Mucosa of stomach (tissue), 1 donor: ENCODE measurements at regions not wholly inside any gene's neighbourhood (a gene's known extent, or its start where the extent isn't known, plus 50 kb on each side); places are given as distances from the start of the nearest gene placed in this dataset.

Source experiments
- H3K27me3 ChIP-seq: one replicate; pipeline ENCODE4 v1.7.0; 2013; ENCODE audit warnings: mild to moderate bottlenecking, low read length; ENCODE audit not compliant: control insufficient read depth, insufficient read depth
- H3K36me3 ChIP-seq: one replicate; pipeline ENCODE4 v1.7.0; 2013; ENCODE audit warnings: low read length; ENCODE audit not compliant: control insufficient read depth, insufficient read depth
- H3K4me1 ChIP-seq: one replicate; pipeline ENCODE4 v1.7.0; 2013; ENCODE audit warnings: mild to moderate bottlenecking, low read length; ENCODE audit not compliant: control insufficient read depth, insufficient read depth
- H3K4me3 ChIP-seq: one replicate; pipeline ENCODE4 v1.7.0; 2013; ENCODE audit warnings: low read length
- H3K9ac ChIP-seq: one replicate; pipeline ENCODE4 v1.7.0; 2013; ENCODE audit warnings: mild to moderate bottlenecking, low read length, moderate library complexity
- H3K9me3 ChIP-seq: one replicate; pipeline ENCODE4 v1.7.0; 2013; ENCODE audit warnings: mild to moderate bottlenecking, low read length, moderate library complexity; ENCODE audit not compliant: control insufficient read depth
- donor health status: Pancreatic carcinoma.

- H3K36me3 ChIP-seq, result no peaks in the 10 kb centered on the region
- no peak overlapping the region for H3K4me3 ChIP-seq
- H3K4me1 ChIP-seq, result no peaks in the 10 kb centered on the region
- no peak overlapping the region for H3K9ac ChIP-seq
- H3K9me3 ChIP-seq, result no peaks in the 10 kb centered on the region
- no peaks in the 10 kb centered on the region for H3K27me3 ChIP-seq
Measured at GRCh38 chr17:33583518-33584417, 290.7 kb upstream of the ASIC2 start.

GRCh38 chr17:33593991-33594390 is 300.9 kb upstream of the ASIC2 start:
- Histone ChIP-seq H3K36me3 (no peaks in the 10 kb centered on the region), H3K9me3 (no peaks in the 10 kb centered on the region), H3K9ac (no peak overlapping the region), H3K4me1 (no peaks in the 10 kb centered on the region), H3K4me3 (no peak overlapping the region), H3K27me3 (peaks cover 3% of the 10 kb centered on the region)

GRCh38 chr17:33595828-33596227 is 302.7 kb upstream of the ASIC2 start:
- Histone ChIP-seq H3K9me3 (no peaks in the 10 kb centered on the region), H3K36me3 (no peaks in the 10 kb centered on the region), H3K9ac (no peak overlapping the region), H3K4me1 (no peaks in the 10 kb centered on the region), H3K4me3 (no peak overlapping the region), H3K27me3 (peaks cover 3% of the 10 kb centered on the region)

GRCh38 chr17:33596899-33597298 is 303.8 kb upstream of the ASIC2 start:
- no peaks in the 10 kb centered on the region for H3K36me3 ChIP-seq

GRCh38 chr17:33598797-33599196 is 305.7 kb upstream of the ASIC2 start:
- H3K9ac ChIP-seq, result no peak overlapping the region
- H3K4me1 ChIP-seq, result no peaks in the 10 kb centered on the region
- peaks cover 3% of the 10 kb centered on the region for H3K27me3 ChIP-seq
- no peaks in the 10 kb centered on the region for H3K36me3 ChIP-seq
- no peak overlapping the region for H3K4me3 ChIP-seq
- H3K9me3 ChIP-seq, result no peaks in the 10 kb centered on the region

More at GRCh38 chr17:33596899-33597298, 303.8 kb upstream of the ASIC2 start:
- no peaks in the 10 kb centered on the region for H3K9me3 ChIP-seq
- H3K27me3 ChIP-seq, result peaks cover 3% of the 10 kb centered on the region
- H3K4me1 ChIP-seq, result no peaks in the 10 kb centered on the region
- H3K9ac ChIP-seq, result no peak overlapping the region
- no peak overlapping the region for H3K4me3 ChIP-seq

- H3K4me3 ChIP-seq, result no peak overlapping the region
- H3K27me3 ChIP-seq, result no peaks in the 10 kb centered on the region
- no peaks in the 10 kb centered on the region for H3K36me3 ChIP-seq
- no peak overlapping the region for H3K9ac ChIP-seq
- H3K4me1 ChIP-seq, result no peaks in the 10 kb centered on the region
- H3K9me3 ChIP-seq, result no peaks in the 10 kb centered on the region
Measured at GRCh38 chr17:33602981-33603380, 309.9 kb upstream of the ASIC2 start.

- Histone ChIP-seq H3K9me3 (no peaks in the 10 kb centered on the region), H3K36me3 (no peaks in the 10 kb centered on the region), H3K4me3 (no peak overlapping the region), H3K9ac (no peak overlapping the region), H3K4me1 (no peaks in the 10 kb centered on the region), H3K27me3 (no peaks in the 10 kb centered on the region)
Measured at GRCh38 chr17:33603789-33604188, 310.7 kb upstream of the ASIC2 start.

GRCh38 chr17:33611532-33611931 is 318.4 kb upstream of the ASIC2 start:
- no peaks in the 10 kb centered on the region for H3K36me3 ChIP-seq
- H3K4me1 ChIP-seq, result no peaks in the 10 kb centered on the region
- no peak overlapping the region for H3K4me3 ChIP-seq
- no peaks in the 10 kb centered on the region for H3K27me3 ChIP-seq
- no peaks in the 10 kb centered on the region for H3K9me3 ChIP-seq
- H3K9ac ChIP-seq, result no peak overlapping the region

GRCh38 chr17:33615861-33616260 is 322.8 kb upstream of the ASIC2 start:
- Histone ChIP-seq H3K9ac (no peak overlapping the region), H3K4me1 (no peaks in the 10 kb centered on the region), H3K27me3 (no peaks in the 10 kb centered on the region), H3K9me3 (no peaks in the 10 kb centered on the region), H3K4me3 (no peak overlapping the region), H3K36me3 (no peaks in the 10 kb centered on the region)

GRCh38 chr17:33623841-33624240 is 330.7 kb upstream of the ASIC2 start:
- H3K9me3 ChIP-seq, result no peaks in the 10 kb centered on the region
- H3K4me1 ChIP-seq, result no peaks in the 10 kb centered on the region
- H3K27me3 ChIP-seq, result no peaks in the 10 kb centered on the region
- H3K9ac ChIP-seq, result no peak overlapping the region
- no peak overlapping the region for H3K4me3 ChIP-seq
- H3K36me3 ChIP-seq, result no peaks in the 10 kb centered on the region

GRCh38 chr17:33628500-33629346 is 335.6 kb upstream of the ASIC2 start:
- H3K9ac ChIP-seq, result no peak overlapping the region

GRCh38 chr17:33633446-33633845 is 340.4 kb upstream of the ASIC2 start:
- Histone ChIP-seq H3K9me3 (no peaks in the 10 kb centered on the region), H3K27me3 (no peaks in the 10 kb centered on the region), H3K4me3 (no peak overlapping the region), H3K4me1 (no peaks in the 10 kb centered on the region), H3K36me3 (no peaks in the 10 kb centered on the region), H3K9ac (no peak overlapping the region)

More at GRCh38 chr17:33628500-33629346, 335.6 kb upstream of the ASIC2 start:
- Histone ChIP-seq H3K9me3 (no peaks in the 10 kb centered on the region), H3K27me3 (no peaks in the 10 kb centered on the region), H3K36me3 (no peaks in the 10 kb centered on the region), H3K4me1 (no peaks in the 10 kb centered on the region), H3K4me3 (no peak overlapping the region)
